Activated CD4-positive, CD25-positive, alpha-beta regulatory T cell treated with anti-CD3 and anti-CD28 coated beads, Interleukin-2, amount 50 U/mL, for 16 hours (primary cell): ENCODE measurements at regions not wholly inside any gene's neighbourhood (a gene's known extent, or its start where the extent isn't known, plus 50 kb on each side); places are given as distances from the start of the nearest gene placed in this dataset.

Experiments used
- DNase-seq: peaks from one replicate; pipeline ENCODE4 v3.0.0-alpha.2; 2020; ENCODE audit warnings: low read depth, low spot score

DNA sequence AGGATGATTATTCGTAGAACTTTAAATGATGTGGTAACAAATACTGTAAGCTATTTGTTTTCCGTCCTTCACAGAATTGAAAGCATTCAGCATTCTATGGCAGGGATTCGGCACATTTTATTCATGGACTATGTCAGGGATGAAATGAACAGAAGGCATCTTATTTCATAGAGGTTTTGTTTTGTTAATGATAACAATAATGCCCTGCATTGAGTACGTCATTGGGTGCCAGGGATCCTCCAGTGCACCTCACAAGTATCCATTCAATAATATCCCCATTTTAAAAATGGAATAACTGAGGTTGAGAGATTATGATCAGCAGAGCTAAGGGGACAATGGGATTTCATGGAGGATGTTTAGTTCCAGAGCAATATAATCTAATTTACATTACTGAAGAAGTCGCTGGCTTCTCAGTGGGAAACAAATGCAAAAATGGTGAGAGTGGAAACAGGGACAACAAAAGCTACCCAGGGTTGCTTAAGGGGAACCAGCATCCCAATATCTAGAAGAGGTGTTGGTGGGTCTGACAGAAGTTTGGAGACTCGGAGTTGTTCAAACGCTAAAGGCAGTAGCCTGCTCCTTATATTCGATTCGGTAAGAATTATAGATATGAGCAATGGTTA, 985.7 kb upstream of the WWC1 start:
- no peak for DNase-seq

DNA sequence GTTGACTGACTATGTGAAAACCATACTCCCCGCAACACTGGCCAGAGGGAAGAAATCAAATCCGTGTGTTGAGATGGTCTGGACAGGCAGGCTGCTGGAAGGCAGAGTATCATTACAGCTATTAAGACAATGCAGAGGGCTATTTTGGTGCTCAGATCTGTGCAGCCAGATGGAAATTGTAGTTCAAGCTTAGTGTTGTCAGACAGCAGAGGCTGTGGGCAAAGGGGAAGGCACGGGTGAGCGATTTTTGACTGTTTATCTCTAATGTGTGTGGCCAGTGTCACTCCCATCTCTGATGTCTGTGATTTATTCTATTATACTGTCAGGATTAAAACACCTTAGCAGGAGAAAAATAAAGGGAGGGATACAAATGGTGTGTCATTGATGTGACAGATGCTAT, 984.4 kb upstream of the WWC1 start:
- no peak for DNase-seq

DNA sequence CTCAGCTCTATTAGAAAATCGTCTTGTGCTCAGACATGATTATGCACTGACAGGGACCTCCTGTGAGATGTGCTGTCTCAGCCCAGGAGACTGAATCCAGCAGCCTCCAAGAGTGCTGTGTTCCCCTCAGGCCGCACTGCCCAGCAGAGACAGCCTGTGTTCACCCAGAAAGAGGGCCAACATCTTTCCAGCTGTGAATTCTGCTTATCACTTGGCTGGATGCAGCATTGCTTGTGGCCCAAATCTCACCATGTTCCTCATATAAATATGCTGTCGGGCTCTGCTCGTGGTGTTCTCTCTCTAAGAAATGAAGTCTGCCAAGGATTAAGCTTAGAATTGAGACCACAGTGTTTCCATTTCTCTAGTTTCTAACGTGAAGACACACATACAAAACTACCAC, 983.0 kb upstream of the WWC1 start:
- DNase-seq = no peak

DNA sequence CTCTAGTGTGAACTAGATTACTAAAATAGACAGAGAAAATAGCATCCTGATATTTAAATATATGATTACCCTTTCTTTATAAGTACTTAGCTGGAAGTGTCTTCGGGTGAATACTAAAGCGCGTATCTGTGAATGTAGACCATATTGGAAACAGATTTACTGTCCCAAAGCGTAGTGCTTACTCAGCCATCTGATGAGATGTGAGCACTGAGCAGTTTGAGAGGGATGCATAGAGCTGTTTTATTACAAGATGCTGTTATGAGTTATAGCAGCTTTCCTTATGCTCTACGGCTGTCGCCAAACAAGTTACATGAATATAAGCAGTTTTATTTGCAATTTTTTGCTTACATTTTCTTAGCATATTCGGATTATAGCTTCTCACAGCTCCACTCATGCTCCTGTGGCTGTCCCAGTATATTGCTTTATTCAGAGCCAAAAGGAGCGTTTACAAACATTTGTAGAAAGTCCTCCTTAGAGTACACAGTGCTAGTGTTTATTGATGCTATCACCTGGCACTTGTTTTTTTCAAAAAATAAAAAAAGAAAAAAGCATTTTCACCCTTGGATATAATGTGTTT, 981.4 kb upstream of the WWC1 start:
- DNase-seq = no peak

DNA sequence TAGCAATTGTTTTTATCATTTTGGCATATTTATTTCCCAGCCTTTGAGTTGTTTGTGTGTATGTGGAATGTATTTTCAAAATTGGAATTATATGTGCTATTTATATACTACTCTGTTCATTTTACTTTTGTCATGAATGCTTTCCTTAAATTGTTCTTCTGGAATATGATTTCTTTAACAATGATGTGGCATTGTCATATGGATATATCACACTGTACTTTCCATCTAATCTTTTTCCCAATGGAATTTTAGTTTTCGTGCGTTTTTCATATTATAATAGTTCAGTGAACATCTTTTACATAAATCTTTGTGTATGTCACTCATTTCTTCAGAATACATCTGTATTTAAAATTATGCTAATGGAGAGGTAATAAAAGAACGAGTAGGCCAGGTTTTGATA, 980.1 kb upstream of the WWC1 start:
- no peak for DNase-seq

GRCh38 chr5:167312225-167312624, 979.2 kb upstream of the WWC1 start:
- DNase-seq = no peak

- DNase-seq = no peak
These were observed 975.7 kb upstream of the WWC1 start for GRCh38 chr5:167315762-167316161.

- DNase-seq = no peak
These were observed 973.6 kb upstream of the WWC1 start for GRCh38 chr5:167317884-167318283.

DNA sequence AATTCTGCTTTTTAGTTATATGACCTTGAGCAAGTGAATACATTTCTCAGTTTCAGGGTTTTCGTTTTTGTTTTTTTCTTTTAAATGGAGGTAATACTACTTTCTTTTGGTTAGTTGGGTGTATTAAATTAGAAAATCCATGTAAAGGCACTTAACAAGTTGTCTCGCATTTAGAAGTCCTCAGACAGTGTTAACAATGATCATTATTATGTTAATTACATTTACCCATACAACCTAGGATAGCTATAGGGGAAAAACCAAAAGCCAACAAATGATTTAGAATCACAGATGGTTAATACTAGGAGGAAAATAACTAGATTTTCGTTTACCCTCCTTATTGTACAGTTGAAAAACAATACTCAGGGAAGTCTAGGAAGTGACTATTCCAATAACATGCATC, 972.2 kb upstream of the WWC1 start:
- DNase-seq = no peak

- DNase-seq = no peak
These were observed 971.4 kb upstream of the WWC1 start for GRCh38 chr5:167320019-167320418.

GRCh38 chr5:167332309-167332708, 959.1 kb upstream of the WWC1 start:
- DNase-seq = no peak

GRCh38 chr5:167336161-167336560, 955.3 kb upstream of the WWC1 start:
- DNase-seq = no peak

DNA sequence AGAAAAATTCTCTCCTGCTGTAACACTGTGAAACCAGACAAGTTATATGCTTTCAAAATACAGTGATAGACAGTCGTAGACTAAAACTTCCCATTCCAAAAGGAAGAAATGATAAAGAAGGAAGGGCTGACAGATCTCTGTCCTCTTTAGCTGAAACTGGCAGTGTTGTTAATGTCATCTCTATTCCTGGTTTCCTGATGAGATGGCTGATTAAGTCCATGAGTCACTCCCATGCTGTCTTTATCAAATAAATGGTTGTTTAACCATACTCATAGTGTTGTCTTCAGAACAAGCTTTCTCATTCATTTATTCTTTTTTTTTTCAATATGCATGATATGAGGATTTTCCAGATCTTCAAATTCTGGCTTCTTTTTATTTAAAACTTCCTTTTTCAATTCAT, 952.2 kb upstream of the WWC1 start:
- no peak for DNase-seq

DNA sequence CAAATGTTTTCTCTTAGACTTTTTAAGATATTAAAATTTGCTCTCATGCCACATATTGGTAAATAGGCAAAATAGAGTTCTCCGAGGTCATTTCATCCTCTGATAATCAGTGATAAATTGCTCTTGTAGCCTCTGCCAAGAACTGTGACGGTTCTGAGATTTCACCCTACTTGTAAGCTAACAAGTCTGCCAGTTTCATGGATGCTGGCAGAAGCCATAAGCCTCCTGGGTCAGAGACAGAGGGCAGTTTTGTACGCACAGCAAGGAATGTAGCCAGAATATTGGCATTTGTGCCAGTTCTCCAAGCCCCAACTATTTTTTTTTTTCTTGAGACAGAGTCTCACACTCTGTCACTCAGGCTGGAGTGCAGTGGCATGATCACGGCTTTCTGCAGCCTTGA, 945.0 kb upstream of the WWC1 start:
- no peak for DNase-seq

- no peak for DNase-seq
These were observed 943.1 kb upstream of the WWC1 start for GRCh38 chr5:167348251-167348926.

DNA sequence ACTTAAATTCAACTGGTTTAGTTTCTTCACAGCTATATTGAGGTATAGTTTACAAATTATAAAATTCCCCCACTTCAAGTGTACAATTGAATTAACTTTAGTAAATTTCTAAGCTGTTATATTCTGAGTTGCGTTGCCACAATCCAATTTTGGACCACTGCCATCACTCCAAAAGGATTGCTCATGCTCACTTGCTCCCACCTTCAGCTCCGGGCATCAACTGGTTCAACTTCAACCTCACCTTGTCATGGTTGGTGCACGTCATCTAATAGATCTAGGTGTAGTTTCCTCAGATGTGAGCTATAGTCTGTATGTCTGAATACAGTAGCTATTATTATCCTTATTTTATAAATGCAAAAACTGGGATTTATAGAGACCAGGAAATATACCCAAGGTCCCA, 942.5 kb upstream of the WWC1 start:
- no peak for DNase-seq

- no peak for DNase-seq
These were observed 940.1 kb upstream of the WWC1 start for GRCh38 chr5:167351316-167351715.

DNA sequence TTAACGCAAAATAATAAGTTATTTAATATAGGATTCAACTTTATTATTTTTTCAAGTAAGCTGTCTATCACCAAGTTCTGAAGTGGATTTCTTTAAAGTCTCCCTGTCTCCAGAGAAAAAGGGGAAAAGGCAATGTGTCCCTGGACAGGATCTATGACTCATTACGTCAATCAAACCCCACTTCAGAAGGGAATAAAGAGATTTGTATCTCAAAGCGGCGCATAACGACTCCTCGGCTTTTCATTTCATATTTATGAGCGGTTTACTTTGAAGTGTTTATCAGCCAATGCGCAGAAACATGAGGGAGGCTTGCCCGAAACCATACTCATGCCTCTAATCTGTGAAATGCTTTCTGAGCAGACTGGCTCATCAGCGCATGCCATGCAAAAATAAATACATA, 938.6 kb upstream of the WWC1 start:
- no peak for DNase-seq

GRCh38 chr5:167355346-167355745, 936.1 kb upstream of the WWC1 start:
- DNase-seq = no peak

DNA sequence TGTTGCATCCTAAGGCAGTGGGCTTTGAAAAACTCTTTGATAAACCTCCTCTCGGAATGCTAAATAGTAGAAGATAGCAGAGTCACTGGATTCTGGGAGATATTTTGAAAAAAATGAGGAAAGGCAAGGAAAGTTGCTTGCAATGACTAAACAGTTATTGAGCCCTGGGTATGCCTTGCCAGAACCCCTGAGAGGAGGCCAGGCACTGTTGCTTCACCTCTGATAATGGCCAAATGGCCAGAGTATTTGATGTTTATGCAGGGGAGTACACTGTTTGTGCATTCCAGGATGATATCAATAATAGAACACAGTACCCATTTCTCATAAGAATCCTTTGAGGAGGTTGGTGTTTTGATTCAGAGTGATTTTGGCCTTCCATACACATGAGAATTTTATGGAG, 935.1 kb upstream of the WWC1 start:
- no peak for DNase-seq

GRCh38 chr5:167358868-167359492, 932.5 kb upstream of the WWC1 start:
- no peak for DNase-seq

DNA sequence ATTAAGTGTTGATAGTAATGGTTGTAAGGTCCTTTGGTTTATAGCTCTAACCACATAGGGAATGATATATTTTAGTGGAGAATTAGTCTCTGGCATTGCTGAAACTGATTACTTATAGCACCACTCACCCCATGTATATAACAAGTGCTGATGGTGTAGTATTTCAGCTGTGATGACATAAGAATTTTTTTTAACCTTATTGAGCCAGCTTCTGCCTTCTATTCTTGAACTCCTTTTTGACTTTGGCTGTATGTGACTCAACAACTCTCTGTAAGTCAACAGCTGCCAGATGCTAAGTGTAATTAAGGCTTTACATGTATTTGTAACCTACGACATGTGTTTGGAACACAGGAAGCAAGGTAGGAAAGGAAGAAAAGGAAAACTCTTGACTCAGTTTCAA, 929.6 kb upstream of the WWC1 start:
- no peak for DNase-seq

DNA sequence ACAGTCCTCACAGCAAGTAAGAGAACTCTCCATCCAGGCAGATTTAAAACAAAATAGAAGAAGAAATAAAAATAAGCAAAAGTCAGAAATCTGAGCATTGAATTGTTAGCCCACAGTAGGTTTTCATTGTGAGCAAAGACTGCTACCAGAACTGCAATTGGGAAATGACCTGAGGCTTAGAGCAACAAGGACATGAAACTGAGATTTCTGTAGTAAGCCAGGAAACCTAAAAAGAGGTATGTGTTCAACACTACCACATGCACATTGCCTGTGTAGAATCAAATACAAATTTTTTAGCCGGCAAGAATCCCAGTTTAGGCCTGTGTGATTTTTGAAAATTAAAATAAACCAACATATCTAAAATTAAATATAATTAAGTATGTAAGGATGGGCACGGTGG, 928.4 kb upstream of the WWC1 start:
- DNase-seq = no peak
